IMR-90 (cell line): ENCODE measurements at regions not wholly inside any gene's neighbourhood (a gene's known extent, or its start where the extent isn't known, plus 50 kb on each side); places are given as distances from the start of the nearest gene placed in this dataset.

ENCODE experiments used
- ATAC-seq: fragments of 200-7000 bp; cut with Tn5 transposase; 2 replicates; pipeline ENCODE4 v1.9.1; 2020; ENCODE audit warnings: low read depth, mild to moderate bottlenecking, moderate library complexity
- BruUV-seq: library from RNA; stranded (reverse); fragments of 400-500 nt; replicated peaks from 2 replicates; lab custom pipeline; 2021; lab: Mats Ljungman, UMichigan
- CTCF ChIA-PET: fragments of 300-600 bp; formaldehyde crosslinking; extraction: SDS; loops from one replicate; lab custom pipeline; 2021; ENCODE audit warnings: antibody characterized with exemption; lab: Yijun Ruan, JAX
- POLR2A ChIA-PET: fragments of 300-600 bp; sonication (Branson Sonifier 250); formaldehyde crosslinking; loops from one replicate; lab custom pipeline; 2022; ENCODE audit warnings: antibody characterized with exemption; ENCODE audit not compliant: unreplicated experiment; lab: Charles Lee
- DNase-seq: peaks from one replicate; pipeline ENCODE4 v3.0.0; 2013
- H2AFZ ChIP-seq: replicated peaks from 2 replicates; pipeline ENCODE3; 2013; ENCODE audit warnings: low read length, mild to moderate bottlenecking; ENCODE audit not compliant: poor library complexity
- H2AK5ac ChIP-seq: 2 replicates; pipeline ENCODE4 v1.6.1; 2013; ENCODE audit warnings: low read depth, low read length, inconsistent platforms
- H2AK9ac ChIP-seq: replicated peaks from 2 replicates; pipeline ENCODE3; 2013; ENCODE audit warnings: mild to moderate bottlenecking, low read depth, low read length, moderate library complexity; ENCODE audit not compliant: poor library complexity
- H2BK120ac ChIP-seq: 2 replicates; pipeline ENCODE4 v1.6.1; 2013; ENCODE audit warnings: low read depth, low read length, inconsistent platforms
- H2BK15ac ChIP-seq: 3 replicates; pipeline ENCODE4 v1.6.1; 2013; ENCODE audit warnings: low read depth, low read length, inconsistent platforms
- H2BK20ac ChIP-seq: 2 replicates; pipeline ENCODE4 v1.6.1; 2013; ENCODE audit warnings: low read depth, mild to moderate bottlenecking, inconsistent platforms, low read length, moderate library complexity
- H2BK5ac ChIP-seq: 2 replicates; pipeline ENCODE4 v1.6.1; 2013; ENCODE audit warnings: mild to moderate bottlenecking, low read depth, low read length, inconsistent platforms; ENCODE audit not compliant: poor library complexity, severe bottlenecking
- H3K14ac ChIP-seq: replicated peaks from 2 replicates; pipeline ENCODE4 v1.6.1; 2013; ENCODE audit warnings: low read depth, low read length, inconsistent platforms
- H3K18ac ChIP-seq: 2 replicates; pipeline ENCODE4 v1.6.1; 2013; ENCODE audit warnings: low read depth, low read length, control low read depth
- H3K23ac ChIP-seq: 2 replicates; pipeline ENCODE4 v1.6.1; 2013; ENCODE audit warnings: low read depth, low read length, inconsistent platforms
- H3K27ac ChIP-seq: 2 replicates; pipeline ENCODE4 v1.5.1; 2013; ENCODE audit warnings: mild to moderate bottlenecking, control low read depth, low read length; ENCODE audit not compliant: insufficient read depth
- H3K27me3 ChIP-seq: 2 replicates; pipeline ENCODE4 v1.6.1; 2013; ENCODE audit warnings: low read length; ENCODE audit not compliant: control insufficient read depth, insufficient read depth
- H3K36me3 ChIP-seq: 2 replicates; pipeline ENCODE4 v1.6.1; 2013; ENCODE audit warnings: low read length, mixed read lengths; ENCODE audit not compliant: control insufficient read depth, insufficient read depth
- H3K4ac ChIP-seq: 2 replicates; pipeline ENCODE4 v1.6.1; 2013; ENCODE audit warnings: low read depth, low read length, inconsistent platforms
- H3K4me1 ChIP-seq: 2 replicates; pipeline ENCODE4 v1.6.1; 2013; ENCODE audit warnings: low read length, mixed read lengths; ENCODE audit not compliant: control insufficient read depth, insufficient read depth
- H3K4me2 ChIP-seq: 2 replicates; pipeline ENCODE4 v1.6.1; 2013; ENCODE audit warnings: low read depth, mild to moderate bottlenecking, control low read depth, low read length, moderate library complexity
- H3K4me3 ChIP-seq: 2 replicates; pipeline ENCODE4 v1.5.1; 2013; ENCODE audit warnings: low read depth, mild to moderate bottlenecking, control low read depth, low read length, moderate library complexity; ENCODE audit not compliant: insufficient read depth
- H3K56ac ChIP-seq: 2 replicates; pipeline ENCODE4 v1.6.1; 2013; ENCODE audit warnings: low read length, inconsistent platforms; ENCODE audit not compliant: insufficient read depth; ENCODE audit errors: extremely low read depth
- H3K79me1 ChIP-seq, 2 experiments: 2 replicates each; pipeline ENCODE4 v1.6.1; 2013; ENCODE audit warnings: low read length in 2 of 2, inconsistent platforms in 1 of 2, low read depth in 1 of 2
- H3K9ac ChIP-seq: 2 replicates; pipeline ENCODE4 v1.6.1; 2013; ENCODE audit warnings: low read depth, low read length, control low read depth
- H3K9me1 ChIP-seq: 2 replicates; pipeline ENCODE4 v1.6.1; 2013; ENCODE audit warnings: low read length, inconsistent platforms; ENCODE audit not compliant: insufficient read depth
- H3K9me3 ChIP-seq: 2 replicates; pipeline ENCODE4 v1.6.1; 2013; ENCODE audit warnings: low read length; ENCODE audit not compliant: control insufficient read depth, insufficient read depth
- H4K20me1 ChIP-seq: 2 replicates; pipeline ENCODE4 v1.6.1; 2013; ENCODE audit warnings: low read length, inconsistent platforms; ENCODE audit not compliant: insufficient read depth
- H4K5ac ChIP-seq: 2 replicates; pipeline ENCODE4 v1.6.1; 2013; ENCODE audit warnings: mild to moderate bottlenecking, low read depth, low read length, control low read depth
- H4K8ac ChIP-seq, 2 experiments: 2 replicates each; pipeline ENCODE4 v1.6.1; 2013; ENCODE audit warnings: low read depth in 2 of 2, low read length in 2 of 2, control low read depth in 1 of 2, inconsistent platforms in 1 of 2
- H4K91ac ChIP-seq: 2 replicates; pipeline ENCODE4 v1.6.1; 2013; ENCODE audit warnings: low read depth, low read length, inconsistent platforms; ENCODE audit not compliant: insufficient read depth
- BHLHE40 ChIP-seq: fragments of 150-350 bp; IDR thresholded peaks from 2 replicates; pipeline ENCODE4 v1.6.1; 2016; ENCODE audit warnings: mild to moderate bottlenecking, low read depth, low read length
- CEBPB ChIP-seq: IDR thresholded peaks from 2 replicates; pipeline ENCODE4 v1.6.1; 2012; ENCODE audit warnings: low read depth, low read length, improper control_type of control experiment
- CHD1 ChIP-seq: IDR thresholded peaks from 2 replicates; pipeline ENCODE4 v1.6.1; 2012; ENCODE audit warnings: low read depth, low read length, improper control_type of control experiment
- FOS ChIP-seq: fragments of 150-350 bp; IDR thresholded peaks from 2 replicates; pipeline ENCODE4 v1.6.1; 2016; ENCODE audit warnings: low read depth, low read length
- MAZ ChIP-seq: IDR thresholded peaks from 2 replicates; pipeline ENCODE4 v1.6.1; 2012; ENCODE audit warnings: low read depth, mild to moderate bottlenecking, low read length, improper control_type of control experiment, moderate library complexity, borderline replicate concordance
- MXI1 ChIP-seq: IDR thresholded peaks from 2 replicates; pipeline ENCODE4 v1.6.1; 2012; ENCODE audit warnings: low read depth, mild to moderate bottlenecking, low read length, moderate library complexity, borderline replicate concordance
- NFE2L2 ChIP-seq: fragments of 150-350 bp; IDR thresholded peaks from 2 replicates; pipeline ENCODE4 v1.6.1; 2016; ENCODE audit warnings: low read depth, mild to moderate bottlenecking, low read length
- RCOR1 ChIP-seq: IDR thresholded peaks from 2 replicates; pipeline ENCODE4 v1.6.1; 2012; ENCODE audit warnings: mild to moderate bottlenecking, low read length, improper control_type of control experiment; ENCODE audit not compliant: insufficient replicate concordance
- RFX5 ChIP-seq: IDR thresholded peaks from 2 replicates; pipeline ENCODE4 v1.8.0; 2012; ENCODE audit warnings: low read depth, mild to moderate bottlenecking, low read length, moderate library complexity
- WGBS, 2 experiments: methylation state at CpG; one replicate each; pipeline versions ENCODE4 v1.1.5 to v1.1.7; 2013; ENCODE audit warnings: missing lambda C conversion rate in 2 of 2; ENCODE audit not compliant: insufficient read length in 1 of 2; ENCODE audit errors: extremely low coverage in 2 of 2; 5-methylcytosine and 5-hydroxymethylcytosine counted together
- dilution Hi-C: fragments of 300-500 bp; cut with HindIII; formaldehyde crosslinking; loops from one replicate; pipeline ENCODE4 v1.14.3; 2018; ENCODE audit warnings: low sequenced_read_pairs; ENCODE audit not compliant: unreplicated experiment
- in situ Hi-C: fragments of 300-500 bp; cut with MboI; formaldehyde crosslinking; loops from 3 replicates; pipeline ENCODE4 v1.14.3; 2019; ENCODE audit warnings: low sequenced_read_pairs, inconsistent platforms, mixed read lengths
- intact Hi-C: fragments of 100-400 bp; cut with micrococcal nuclease; formaldehyde crosslinking; loops from 2 replicates; pipeline ENCODE4 v1.10.0; 2022
- TF ChIP-seq, protein P1 (sequence below): fragments of 150-350 bp; IDR thresholded peaks from 2 replicates; pipeline ENCODE4 v1.6.1; 2017; ENCODE audit warnings: mild to moderate bottlenecking, antibody characterized with exemption, low read length, low read depth
- TF ChIP-seq, protein P2 (sequence below): fragments of 150-350 bp; IDR thresholded peaks from 2 replicates; pipeline ENCODE4 v1.6.1; 2016; ENCODE audit warnings: low read depth, mild to moderate bottlenecking, low read length, moderate library complexity, borderline replicate concordance

DNA sequence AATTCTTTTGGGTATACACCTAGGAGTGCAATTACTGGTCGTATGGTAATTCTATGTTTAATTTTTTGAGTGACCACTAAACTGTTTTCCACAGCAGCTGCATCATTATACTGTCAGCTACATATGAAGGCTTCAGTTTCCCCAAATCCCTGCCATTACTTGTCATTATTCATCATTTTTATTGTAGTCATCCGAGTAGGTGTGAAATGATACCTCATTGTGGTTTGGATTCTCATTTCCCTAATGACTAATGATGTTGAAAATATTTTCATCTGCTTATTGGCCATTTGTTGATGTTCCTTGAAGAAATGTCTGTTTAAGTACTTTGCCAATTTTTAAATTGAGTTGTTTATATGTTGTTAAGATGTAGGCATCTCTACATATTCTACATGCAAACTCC, 633.6 kb upstream of the IMPG1 start:
- Histone ChIP-seq H3K18ac (no peak overlapping the region), H3K27me3 (no peaks in the 10 kb centered on the region), H3K4me2 (no peak overlapping the region), H2BK120ac (no peak overlapping the region), H3K9me3 (no peaks in the 10 kb centered on the region), H4K5ac (no peak overlapping the region), H2AFZ (no peak overlapping the region), H3K56ac (no peak overlapping the region), H2BK5ac (no peak overlapping the region), H2AK5ac (no peak overlapping the region), H4K8ac (no peak overlapping the region), H3K4me3 (no peak overlapping the region), H3K27ac (no peak overlapping the region), H3K9me1 (no peaks in the 10 kb centered on the region), H3K36me3 (no peaks in the 10 kb centered on the region), H4K20me1 (no peaks in the 10 kb centered on the region), H3K14ac (no peak overlapping the region), H3K79me1 (no peaks in the 10 kb centered on the region), H4K91ac (no peak overlapping the region), H2AK9ac (no peak overlapping the region), H2BK20ac (no peak overlapping the region), H3K4ac (no peak overlapping the region), H3K9ac (no peak overlapping the region), H3K23ac (no peak overlapping the region), H3K4me1 (no peaks in the 10 kb centered on the region), H2BK15ac (no peak overlapping the region)
- dilution Hi-C loops (no loop called here), in situ Hi-C loops (no loop called here), intact Hi-C loops (no loop called here)
- POLR2A ChIA-PET = no interaction called here
- no CpG with 5 or more reads among the region's 2 CpGs for WGBS, 2 experiments
- ATAC-seq (no peak), DNase-seq (no peak)
- CTCF ChIA-PET = no interaction called here
- TF ChIP-seq FOS = no peak
- TF ChIP-seq RFX5 = no peak
- TF ChIP-seq, protein P1, sequence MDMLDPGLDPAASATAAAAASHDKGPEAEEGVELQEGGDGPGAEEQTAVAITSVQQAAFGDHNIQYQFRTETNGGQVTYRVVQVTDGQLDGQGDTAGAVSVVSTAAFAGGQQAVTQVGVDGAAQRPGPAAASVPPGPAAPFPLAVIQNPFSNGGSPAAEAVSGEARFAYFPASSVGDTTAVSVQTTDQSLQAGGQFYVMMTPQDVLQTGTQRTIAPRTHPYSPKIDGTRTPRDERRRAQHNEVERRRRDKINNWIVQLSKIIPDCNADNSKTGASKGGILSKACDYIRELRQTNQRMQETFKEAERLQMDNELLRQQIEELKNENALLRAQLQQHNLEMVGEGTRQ = no peak
- TF ChIP-seq BHLHE40 = no peak
- no peak for TF ChIP-seq RCOR1
- TF ChIP-seq MAZ = no peak
- TF ChIP-seq MXI1 = no peak
- TF ChIP-seq CHD1 = no peak
- TF ChIP-seq, protein P2, sequence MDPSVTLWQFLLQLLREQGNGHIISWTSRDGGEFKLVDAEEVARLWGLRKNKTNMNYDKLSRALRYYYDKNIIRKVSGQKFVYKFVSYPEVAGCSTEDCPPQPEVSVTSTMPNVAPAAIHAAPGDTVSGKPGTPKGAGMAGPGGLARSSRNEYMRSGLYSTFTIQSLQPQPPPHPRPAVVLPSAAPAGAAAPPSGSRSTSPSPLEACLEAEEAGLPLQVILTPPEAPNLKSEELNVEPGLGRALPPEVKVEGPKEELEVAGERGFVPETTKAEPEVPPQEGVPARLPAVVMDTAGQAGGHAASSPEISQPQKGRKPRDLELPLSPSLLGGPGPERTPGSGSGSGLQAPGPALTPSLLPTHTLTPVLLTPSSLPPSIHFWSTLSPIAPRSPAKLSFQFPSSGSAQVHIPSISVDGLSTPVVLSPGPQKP = no peak
- TF ChIP-seq CEBPB = no peak
- TF ChIP-seq NFE2L2 = no peak
- no TSS peak for BruUV-seq
